IPS-NIHi11 (cell line): ENCODE measurements at regions not wholly inside any gene's neighbourhood (a gene's known extent, or its start where the extent isn't known, plus 50 kb on each side); places are given as distances from the start of the nearest gene placed in this dataset.

Source experiments
- DNase-seq: peaks from one replicate; pipeline ENCODE4 v3.0.0; 2012; ENCODE audit warnings: mixed read lengths, low spot score

DNA sequence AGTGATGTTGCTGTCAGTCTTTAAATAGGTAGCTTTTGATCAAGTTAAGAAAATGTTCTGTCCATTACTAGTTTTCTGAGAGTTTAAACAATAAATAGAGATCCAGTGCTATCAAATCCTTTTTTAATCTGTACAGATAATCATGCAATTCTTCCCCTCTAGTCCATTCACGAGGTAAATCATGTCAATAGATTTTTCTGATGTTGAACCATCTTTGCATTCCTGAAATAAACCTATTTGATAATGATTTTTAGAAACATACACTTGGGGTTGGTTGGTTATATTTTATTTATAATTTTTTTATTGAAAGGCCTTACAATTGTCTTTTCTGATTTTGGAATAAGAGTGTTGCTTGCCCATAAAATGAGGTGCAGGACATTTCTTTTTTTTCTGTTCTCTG is 95.0 kb downstream of the FAM53A start:
- DNase-seq = no peak

DNA sequence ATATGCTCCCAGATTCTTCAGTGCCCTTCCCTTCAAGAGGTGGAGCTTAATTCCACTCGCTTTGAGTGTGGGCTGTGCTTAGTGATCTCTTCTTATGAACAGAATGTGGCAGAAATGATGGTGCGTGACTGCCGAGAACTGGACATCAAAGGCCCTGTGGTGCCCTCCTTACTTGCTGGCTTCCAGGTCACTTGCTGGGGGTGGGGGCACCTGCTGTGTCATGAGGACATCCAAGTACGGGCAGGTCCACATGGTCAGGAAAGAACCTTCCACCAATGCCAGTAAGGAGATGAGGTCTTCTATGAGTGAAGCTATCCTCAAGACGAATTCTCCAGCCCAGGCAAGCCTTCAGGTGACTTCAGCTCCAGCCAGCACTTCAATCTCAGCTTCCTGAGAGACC is 95.8 kb downstream of the FAM53A start:
- no peak for DNase-seq

DNA sequence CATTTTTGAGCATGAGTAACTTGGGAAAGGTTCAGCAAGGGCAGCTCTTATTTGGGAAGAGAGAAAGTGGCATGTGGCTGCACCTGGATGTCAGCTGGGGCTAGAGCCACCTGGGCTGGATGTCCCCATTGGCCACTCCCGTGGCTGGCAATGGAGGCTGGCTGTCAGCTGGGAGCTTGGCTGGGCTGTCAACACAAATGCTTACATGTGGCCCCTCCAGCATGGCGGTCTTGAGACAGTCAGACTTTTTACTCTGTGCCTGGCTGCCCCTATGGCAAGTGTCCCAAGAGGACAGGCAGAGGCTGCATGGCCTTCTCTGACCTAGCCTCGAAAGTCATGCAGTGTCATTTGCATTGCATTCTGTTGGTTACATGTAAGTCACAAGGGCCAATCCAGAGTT is 99.6 kb downstream of the FAM53A start:
- no peak for DNase-seq

DNA sequence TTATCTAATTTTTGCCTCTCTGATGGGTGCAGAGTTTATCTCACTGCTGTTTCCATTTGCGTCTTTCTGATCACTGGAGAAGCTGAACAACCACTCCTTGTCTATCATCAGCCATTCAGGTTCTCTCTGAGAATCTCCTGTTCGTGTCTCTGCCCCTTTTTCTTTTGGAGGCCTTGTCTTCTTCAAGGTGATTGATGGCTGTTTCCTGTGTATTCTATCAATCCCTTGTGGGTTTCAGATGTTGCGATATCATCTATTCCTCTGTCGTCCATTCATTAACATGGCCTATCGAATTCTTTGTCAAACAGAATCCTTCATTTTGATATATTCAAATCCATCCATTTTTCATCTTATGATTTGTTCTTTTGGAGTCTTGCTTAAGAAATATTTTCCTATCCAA is 100.3 kb downstream of the FAM53A start:
- no peak for DNase-seq

DNA sequence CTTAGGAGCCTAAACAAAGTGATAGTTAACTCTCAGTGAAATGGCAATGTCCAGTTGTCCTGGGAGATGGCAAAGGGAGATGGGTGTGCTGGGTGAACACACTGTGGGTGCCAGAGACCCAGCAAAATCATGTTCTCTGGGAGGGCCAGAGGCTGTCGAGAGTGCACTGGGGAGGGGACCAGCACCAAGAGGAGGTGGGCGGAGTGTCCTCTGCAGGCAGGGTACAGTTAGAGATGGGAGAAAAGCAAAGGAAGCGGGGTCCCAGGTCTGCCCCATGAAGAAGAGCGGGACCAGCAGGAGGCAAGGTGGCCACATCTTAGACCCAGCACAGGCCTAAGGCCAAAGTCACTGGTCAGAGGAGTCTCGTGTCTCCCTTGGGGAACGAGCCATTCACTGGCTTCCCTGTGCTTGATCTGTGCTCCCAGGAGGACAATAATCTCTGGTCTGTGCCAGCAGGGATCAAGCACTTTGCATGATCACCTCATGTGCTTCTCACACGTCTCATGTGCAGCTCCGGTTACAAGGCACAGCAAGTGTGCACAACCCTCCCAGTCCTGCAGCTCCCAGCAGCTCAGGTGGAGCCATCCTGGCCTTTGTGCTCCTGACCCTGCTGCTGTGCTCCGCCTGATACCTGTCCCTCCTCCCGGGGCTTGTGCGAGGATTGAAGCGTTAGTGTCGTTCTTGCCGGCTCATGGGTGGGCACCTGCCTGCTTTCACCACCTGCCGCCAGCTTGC is 100.9 kb downstream of the FAM53A start:
- DNase-seq = peak; percentile 1

DNA sequence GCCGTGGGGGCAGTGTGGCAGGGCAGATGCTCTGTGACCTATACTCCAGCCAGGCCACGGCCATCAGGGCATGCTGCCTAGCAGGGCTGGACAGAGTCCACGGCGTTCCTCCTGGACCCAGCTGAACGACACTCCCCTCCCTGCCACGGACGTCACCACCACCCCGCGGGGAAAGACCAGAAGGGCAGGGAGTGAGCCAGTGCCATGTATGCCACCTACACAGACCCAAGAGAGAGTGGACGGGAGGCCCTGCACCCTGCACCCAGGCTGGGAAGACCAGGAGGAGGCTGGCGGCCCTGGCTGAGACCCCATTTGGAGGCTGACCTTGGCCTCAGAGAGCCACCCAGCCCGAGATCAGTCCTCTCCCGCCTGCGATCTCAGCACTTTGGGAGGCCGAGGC is 101.9 kb downstream of the FAM53A start:
- peak; percentile 18 for DNase-seq

DNA sequence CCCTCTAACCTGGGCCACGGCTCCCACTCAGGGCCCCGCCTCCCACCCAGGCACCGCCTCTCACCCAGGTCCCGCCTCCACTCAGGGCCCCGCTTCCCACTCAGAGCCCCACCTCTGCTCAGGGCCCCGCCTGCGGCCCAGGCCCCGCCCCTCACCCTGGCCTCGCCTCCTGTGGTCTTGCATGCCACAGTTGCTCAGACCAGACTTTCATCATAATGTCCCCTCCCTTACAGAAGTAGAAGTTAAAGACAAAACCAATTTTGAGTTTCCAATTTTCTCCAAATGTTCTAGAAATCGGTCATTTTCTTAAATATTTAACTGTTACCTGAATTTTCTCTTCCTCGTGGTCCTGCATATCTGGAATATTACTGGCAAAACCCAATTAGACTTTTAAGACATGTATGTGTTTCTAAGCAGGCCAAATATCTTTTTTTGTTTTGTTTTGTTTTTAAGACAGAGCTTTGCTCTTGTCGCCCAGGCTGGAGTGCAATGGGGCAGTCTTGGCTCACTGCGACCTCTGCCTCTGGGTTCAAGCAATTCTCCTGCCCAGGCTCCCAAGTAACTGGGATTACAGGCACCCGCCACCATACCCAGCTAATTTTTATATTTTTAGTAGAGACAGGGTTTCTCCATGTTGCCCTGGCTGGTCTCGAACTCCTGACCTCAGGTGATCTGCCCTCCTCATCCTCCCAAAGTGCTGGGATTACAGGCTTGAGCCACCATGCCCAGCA is 102.8 kb downstream of the FAM53A start:
- peak; percentile 99 for DNase-seq

DNA sequence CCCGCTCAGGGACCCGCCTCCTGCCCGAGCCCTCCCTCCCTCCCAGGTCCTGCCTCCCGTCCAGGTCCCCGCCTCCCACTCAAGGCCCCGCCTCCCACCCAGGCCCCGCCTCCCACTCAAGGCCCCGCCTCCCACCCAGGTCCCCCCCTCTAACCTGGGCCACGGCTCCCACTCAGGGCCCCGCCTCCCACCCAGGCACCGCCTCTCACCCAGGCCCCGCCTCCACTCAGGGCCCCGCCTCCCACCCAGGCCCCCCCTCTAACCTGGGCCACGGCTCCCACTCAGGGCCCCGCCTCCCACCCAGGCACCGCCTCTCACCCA is 103.5 kb downstream of the FAM53A start:
- peak; percentile 90 for DNase-seq

DNA sequence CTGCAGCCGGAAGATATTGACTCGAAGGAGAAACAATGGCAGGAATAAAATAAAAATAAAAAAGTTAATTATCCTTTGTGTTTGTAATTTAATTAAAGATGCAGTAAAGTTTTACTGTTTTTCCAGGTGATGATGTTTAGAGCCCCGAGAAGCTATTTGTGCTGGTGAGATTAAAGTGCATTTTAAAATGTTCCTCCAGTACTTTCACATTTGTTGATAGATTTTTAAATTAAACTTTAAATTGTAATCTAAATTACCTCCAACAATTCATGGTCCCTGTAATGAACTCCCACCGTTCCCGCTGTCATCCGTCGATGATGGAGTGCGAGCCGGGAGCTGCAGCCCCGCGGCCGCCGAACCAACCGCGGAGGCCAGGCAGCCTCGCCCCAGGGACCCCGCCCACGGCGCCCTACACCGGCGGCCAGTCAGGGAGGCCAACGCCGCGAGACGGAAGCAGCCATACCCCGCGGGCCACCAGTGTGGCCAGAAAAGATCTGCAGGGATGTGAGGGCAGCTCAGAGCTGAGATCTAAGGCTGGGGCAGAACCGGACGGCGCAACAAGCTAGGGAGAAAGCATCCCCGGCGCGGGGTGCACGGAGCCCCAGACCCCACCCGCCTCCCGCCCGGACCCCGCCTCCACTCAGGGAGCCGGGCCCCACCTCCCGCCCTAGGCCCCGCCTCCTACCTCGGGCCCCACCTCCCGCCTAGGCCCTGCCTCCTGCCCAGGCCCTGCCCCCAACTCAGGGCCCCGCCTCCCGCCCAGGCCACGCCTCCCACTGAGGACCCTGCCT is 104.0 kb downstream of the FAM53A start:
- DNase-seq = no peak

DNA sequence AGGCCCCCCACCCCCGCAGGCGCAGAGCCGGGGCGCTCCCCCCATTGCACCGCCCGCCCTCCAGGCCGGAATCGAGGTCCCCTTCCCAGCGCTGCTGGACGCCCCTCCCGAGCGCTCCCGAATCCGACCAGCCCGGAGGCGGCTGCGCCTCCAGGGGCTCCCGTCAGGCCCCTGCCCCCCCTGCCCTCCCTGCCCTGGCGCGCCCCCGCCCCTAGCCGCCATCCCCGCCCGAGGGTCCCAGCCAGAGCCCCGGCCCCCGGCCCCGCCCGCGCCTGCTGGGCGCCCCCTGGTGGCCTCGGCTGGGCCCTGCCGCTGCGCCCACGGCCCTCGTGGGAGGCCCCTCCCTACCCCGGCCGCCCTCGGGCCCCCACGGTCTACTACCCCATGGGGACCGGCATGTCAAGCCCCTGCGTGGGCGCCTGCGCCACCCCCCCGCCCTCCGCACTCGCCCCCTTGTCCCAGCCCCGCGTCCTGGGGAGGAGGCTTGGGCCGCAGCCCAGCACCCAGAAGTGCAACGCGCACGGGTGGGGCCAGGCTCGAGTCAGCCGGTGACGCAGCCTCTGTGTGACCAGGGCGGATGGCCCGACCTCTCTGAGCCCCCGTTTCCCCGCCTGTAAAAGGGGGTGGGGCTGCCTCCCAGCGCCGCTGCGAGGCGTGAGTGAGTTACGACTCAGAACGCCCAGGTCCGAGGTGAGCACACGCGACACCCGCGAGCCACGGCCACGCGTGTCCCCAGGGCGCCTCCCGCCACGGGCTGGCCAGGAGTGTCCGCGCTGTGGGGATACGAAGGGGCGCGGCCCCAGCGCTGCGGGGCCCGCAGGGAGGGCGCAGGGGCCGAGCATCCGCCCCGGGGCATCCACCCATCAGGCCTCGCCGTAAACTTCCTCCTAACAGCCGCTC is 104.9 kb downstream of the FAM53A start:
- peak; percentile 81 for DNase-seq

DNA sequence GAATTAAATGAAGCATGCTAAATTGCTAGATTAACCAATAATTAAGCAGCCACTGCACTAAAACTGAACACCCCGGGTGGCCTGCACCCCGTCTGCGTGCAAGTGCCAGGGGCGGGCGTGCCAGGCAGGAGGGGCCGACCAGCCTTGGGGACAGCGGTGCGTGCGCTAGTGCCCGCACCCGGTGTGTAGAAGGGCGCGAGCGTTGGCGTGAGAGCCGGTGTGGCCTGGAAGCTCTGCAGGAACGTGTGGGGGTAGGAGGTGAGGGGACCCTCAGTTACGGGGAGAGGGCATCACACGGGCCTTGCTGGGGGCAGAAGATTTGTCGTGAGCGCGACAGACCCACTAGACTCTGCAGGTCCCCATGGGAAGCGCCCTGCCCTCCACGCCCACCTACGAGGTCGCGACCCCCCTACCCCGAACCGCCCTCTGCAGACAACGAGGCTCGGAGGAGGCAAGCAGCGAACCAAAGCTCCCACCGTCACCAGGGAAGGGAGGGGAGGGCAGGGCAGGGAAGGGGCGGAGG is 105.8 kb downstream of the FAM53A start:
- DNase-seq = peak; percentile 59

DNA sequence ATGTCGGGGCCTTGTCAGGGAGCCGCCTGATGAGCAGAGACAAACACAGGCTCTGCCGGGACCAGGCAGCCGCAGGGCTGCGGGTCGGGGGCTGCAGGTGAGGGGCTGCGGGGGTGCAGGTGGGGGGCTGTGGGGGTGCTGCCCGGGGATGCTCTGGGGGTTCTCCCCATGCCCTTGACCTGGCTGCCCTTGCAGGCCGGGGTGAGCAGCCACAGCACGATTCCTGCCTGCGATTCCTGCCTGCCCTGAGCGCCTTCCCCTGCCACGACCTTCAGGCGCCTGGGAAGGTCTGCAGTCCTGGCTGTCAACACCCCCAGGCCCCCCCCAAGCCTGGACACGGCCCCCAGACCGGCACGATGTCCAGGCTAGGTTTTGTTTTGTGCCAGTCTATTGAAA is 106.3 kb downstream of the FAM53A start:
- no peak for DNase-seq

DNA sequence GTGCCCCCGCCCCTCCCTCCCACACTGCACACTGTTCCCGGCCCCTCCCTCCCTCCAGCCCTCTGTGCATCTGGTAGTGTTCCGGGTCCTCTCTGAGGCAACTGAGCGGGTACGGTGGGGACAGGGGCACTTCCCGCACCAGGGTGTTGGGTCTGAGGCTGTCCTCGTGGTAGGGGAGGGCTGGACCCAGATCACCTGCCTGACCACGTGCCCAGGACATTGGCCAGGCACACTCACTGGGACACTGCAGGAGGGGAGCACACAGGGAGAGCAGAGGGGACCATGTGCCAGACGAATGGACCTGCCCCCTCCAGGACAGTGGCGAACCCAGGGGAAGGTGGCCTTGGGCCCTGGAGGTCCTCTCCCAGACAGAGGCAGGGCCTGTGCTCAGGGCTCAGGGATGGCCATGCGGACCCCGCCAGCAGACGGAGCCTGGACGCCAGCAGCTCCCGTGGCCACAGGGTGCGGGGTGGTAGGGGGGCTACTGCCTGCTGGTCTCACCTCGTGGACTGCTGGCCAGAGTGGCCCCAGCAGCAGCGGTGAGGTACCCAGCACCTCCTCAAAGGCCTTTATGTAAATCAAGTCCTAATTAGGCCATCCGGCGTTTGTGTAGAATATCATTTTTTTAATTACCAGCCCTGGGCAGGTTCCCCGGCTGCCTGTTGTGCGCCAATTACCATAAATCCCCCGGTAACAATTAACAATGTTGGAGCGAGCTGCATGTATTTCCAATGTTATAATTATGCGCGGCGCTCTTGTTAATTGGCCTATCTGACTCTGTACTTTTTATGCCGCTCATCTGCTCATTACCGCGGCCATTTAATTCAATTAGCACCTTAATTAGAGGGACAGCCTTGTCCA is 106.9 kb downstream of the FAM53A start:
- no peak for DNase-seq

DNA sequence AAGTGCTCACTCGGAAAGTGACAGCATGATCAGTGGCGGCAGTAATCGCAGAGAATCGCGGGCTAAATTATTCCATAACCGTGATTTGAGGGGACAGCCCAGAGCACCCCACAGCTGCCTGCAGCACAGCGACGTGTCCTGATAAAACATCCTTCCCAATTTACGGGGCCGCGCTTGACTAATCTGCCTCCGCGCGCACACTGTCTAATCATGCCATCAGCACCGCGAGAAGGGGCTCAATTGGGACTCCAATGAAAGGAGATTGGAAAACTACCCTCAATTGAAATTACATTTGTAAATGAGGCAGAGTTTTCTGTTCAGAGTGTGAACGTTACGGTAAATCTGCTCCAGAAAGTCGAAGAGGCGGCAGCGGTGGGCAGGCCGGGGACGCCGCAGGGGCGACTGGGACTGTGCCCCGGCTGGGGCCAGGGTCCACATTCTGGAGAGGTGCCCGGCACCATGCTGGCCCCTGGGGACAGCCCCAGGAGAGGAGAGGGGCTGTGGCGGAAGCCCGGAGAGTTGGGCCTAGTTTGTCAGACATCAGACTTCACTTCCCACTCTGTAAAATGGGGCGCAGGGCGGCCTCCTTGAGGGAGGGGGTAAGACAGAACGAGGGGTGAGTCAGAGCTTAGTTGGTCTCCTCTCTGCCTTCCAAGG is 107.7 kb downstream of the FAM53A start:
- DNase-seq = no peak

DNA sequence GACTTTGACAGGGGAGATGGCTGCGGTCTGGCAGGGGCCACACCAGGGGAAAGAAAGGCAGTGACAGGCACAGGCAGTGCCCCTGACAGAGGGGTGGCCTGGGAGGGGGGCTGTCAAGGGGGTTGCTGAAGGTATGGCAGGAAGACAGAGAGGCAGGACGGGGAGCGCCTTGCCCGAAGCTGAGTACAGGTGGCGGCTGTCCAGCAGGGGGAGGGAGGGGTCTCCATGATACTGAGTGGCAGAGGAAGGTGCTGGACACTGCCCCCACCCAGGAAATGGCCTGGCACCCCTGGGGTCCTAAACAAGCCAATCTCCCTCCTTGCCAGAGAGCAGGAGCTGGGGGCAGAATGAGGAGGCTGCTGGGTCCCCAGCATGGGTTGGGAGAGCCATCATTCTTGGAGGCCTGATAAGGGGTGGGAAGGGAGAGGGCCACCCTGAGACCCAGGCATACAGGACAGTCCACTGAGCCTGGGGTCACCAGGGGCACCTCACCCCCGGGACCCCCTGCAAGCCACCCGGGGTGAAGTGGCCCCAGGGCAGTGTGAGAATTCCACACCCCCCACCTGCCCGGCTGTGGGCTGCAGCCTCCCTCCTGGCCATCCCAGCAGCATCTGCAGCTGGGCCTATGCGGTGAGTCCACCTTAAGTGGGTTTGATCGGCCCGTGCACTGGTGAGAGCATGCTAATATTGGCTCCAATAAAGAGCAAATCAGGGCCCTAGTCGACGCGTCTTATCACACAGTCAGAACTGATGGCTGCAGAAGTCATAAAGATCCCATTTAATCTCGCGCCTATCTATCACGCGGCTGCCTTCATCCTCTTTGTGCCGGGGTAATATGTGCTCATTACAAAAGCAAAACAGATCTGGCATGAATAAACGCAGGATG is 108.5 kb downstream of the FAM53A start:
- no peak for DNase-seq

DNA sequence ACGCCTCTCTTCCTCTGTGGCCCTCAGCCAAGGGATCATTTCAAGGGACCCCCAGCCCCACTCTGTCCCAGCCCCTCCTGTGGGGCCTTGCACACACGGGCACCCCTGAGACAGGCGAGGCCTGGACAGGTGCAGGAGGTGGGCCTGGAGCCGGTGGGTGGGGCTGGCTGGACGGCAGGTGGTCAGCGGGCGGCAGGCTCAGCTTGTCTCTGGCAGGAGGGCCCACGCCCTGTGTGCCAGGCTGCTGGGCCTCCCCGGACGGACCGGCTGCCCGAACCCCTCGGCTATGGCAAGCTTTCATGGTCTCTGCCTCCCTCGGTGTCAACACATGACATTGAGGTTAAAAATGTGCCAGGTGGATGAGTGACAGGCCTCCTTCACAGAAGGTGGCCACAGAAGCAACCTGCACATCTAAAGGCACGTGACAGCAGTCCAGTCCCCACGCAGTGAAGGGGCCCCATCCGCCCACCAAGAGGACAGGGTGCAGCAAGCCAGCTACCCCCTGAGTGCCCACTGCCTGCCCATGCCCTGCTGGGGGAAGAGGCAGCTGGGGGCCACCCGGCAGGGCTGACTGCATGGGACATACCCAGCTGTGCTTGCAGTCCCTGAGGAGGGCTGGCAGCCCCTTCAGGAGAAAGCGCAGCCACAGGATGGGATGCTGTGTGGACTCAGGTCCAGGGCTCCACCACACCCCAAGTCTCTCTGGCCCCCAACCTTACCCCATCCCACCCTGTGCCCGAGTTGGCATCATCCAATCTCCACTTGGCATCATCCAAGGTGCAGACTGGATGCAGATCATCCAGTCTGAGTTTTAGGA is 109.3 kb downstream of the FAM53A start:
- DNase-seq = no peak

DNA sequence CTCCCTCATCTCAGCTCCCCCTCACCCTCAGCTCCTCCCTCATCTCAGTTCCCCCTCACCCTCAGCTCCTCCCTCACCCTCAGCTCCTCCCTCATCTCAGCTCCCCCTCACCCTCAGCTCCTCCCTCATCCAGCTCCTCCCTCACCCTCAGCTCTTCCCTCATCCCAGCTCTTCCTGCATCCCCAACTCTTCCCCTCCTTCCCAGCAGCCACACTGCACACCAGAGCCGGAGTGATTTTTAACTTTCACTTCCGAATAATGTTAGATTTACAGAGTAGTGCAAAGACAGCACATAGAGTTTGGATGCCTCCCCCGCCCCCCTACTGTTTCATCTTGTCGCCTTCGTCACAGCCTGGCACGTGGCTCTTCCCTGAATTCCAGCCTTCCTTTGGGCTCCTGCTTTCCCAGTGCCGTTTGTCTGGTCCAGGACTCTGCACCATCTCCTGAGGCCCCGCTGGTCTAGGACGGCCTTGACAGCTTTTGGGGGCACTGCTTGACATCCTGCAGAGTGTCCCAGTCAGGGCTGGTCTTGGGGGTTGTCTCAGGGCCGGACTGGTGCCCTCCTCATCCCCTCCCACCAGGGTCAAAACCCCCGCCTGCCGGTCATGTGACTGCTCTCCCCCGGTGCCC is 110.2 kb downstream of the FAM53A start:
- DNase-seq = no peak
